Panc1 (cell line): ENCODE measurements at regions not wholly inside any gene's neighbourhood (a gene's known extent, or its start where the extent isn't known, plus 50 kb on each side); places are given as distances from the start of the nearest gene placed in this dataset.

Experiments
- ATAC-seq: fragments of 200-7000 bp; cut with Tn5 transposase; 2 replicates; pipeline ENCODE4 v1.9.1; 2020; ENCODE audit warnings: mild to moderate bottlenecking, moderate library complexity
- BruUV-seq: library from RNA; stranded (reverse); fragments of 400-500 nt; replicated peaks from 2 replicates; lab custom pipeline; 2021; lab: Mats Ljungman, UMichigan
- CTCF ChIA-PET: fragments of 300-600 bp; sonication (Branson Sonifier 250); formaldehyde crosslinking; loops from one replicate; lab custom pipeline; 2022; ENCODE audit warnings: antibody characterized with exemption; lab: Charles Lee
- POLR2A ChIA-PET: fragments of 300-600 bp; sonication (Branson Sonifier 250); formaldehyde crosslinking; loops from one replicate; lab custom pipeline; 2022; ENCODE audit warnings: antibody characterized with exemption; lab: Charles Lee
- DNase-seq: peaks from one replicate; pipeline ENCODE4 v3.0.0-alpha.2; 2010; ENCODE audit warnings: low read depth, low spot score
- H3K27ac ChIP-seq: 2 replicates; pipeline ENCODE4 v1.5.1; 2011; ENCODE audit warnings: mild to moderate bottlenecking, low read length, inconsistent platforms
- H3K27me3 ChIP-seq: fragments of 200-500 bp; sonication (Bioruptor generic); 2 replicates; pipeline ENCODE4 v1.6.0; 2014; ENCODE audit warnings: low read length, inconsistent platforms; ENCODE audit not compliant: control insufficient read depth, insufficient read depth
- H3K36me3 ChIP-seq: fragments of 200-500 bp; sonication (Bioruptor generic); 2 replicates; pipeline ENCODE4 v1.5.1; 2014; ENCODE audit warnings: inconsistent platforms, mild to moderate bottlenecking, low read length, moderate library complexity; ENCODE audit not compliant: control insufficient read depth, insufficient read depth
- H3K4me1 ChIP-seq: 2 replicates; pipeline ENCODE4 v1.5.1; 2011; ENCODE audit warnings: inconsistent platforms, mild to moderate bottlenecking, low read length, moderate library complexity; ENCODE audit not compliant: control insufficient read depth, insufficient read depth
- H3K4me3 ChIP-seq, 2 experiments: 2 replicates each; pipeline ENCODE4 v1.5.1; 2011 to 2012; ENCODE audit warnings: low read depth in 2 of 2, low read length in 2 of 2, mild to moderate bottlenecking in 2 of 2, inconsistent platforms in 1 of 2, moderate library complexity in 1 of 2
- H3K9me3 ChIP-seq: fragments of 200-500 bp; sonication (Bioruptor generic); 2 replicates; pipeline ENCODE4 v1.5.1; 2014; ENCODE audit warnings: low read depth, mild to moderate bottlenecking, inconsistent platforms, low read length, moderate library complexity; ENCODE audit not compliant: control insufficient read depth, insufficient read depth
- POLR2AphosphoS5 ChIP-seq: IDR thresholded peaks from 2 replicates; pipeline ENCODE4 v1.6.1; 2012; ENCODE audit warnings: mild to moderate bottlenecking, low read depth, low read length, moderate library complexity
- SIN3A ChIP-seq: IDR thresholded peaks from 2 replicates; pipeline ENCODE4 v1.6.1; 2012; ENCODE audit warnings: low read depth, mild to moderate bottlenecking, low read length, moderate library complexity, borderline replicate concordance; ENCODE audit not compliant: insufficient read depth
- TCF7L2 ChIP-seq: IDR thresholded peaks from 2 replicates; pipeline ENCODE4 v1.6.1; 2011; ENCODE audit warnings: mild to moderate bottlenecking, low read depth, low read length, inconsistent platforms
- in situ Hi-C: cut with HindIII; loops from 2 replicates; pipeline ENCODE4 v1.10.0; 2016; ENCODE audit warnings: low sequenced_read_pairs, low pct_unique_long_range_greater_than_20kb
- intact Hi-C: fragments of 100-400 bp; cut with micrococcal nuclease; formaldehyde crosslinking; loops from one replicate; pipeline ENCODE4 v1.10.0; 2022; ENCODE audit not compliant: unreplicated experiment
- TF ChIP-seq, protein P1 (sequence below): fragments of 450-650 bp; IDR thresholded peaks from 2 replicates; pipeline ENCODE4 v1.5.1; 2017; ENCODE audit warnings: mild to moderate bottlenecking
- TF ChIP-seq, protein P2 (sequence below), 2 experiments: IDR thresholded peaks; 2 replicates each; pipeline ENCODE4 v1.6.1; 2011 to 2012; ENCODE audit warnings: low read depth in 2 of 2, control low read depth in 1 of 2, low read length in 1 of 2, mild to moderate bottlenecking in 1 of 2, moderate library complexity in 1 of 2; ENCODE audit not compliant: insufficient read depth in 1 of 2

DNA sequence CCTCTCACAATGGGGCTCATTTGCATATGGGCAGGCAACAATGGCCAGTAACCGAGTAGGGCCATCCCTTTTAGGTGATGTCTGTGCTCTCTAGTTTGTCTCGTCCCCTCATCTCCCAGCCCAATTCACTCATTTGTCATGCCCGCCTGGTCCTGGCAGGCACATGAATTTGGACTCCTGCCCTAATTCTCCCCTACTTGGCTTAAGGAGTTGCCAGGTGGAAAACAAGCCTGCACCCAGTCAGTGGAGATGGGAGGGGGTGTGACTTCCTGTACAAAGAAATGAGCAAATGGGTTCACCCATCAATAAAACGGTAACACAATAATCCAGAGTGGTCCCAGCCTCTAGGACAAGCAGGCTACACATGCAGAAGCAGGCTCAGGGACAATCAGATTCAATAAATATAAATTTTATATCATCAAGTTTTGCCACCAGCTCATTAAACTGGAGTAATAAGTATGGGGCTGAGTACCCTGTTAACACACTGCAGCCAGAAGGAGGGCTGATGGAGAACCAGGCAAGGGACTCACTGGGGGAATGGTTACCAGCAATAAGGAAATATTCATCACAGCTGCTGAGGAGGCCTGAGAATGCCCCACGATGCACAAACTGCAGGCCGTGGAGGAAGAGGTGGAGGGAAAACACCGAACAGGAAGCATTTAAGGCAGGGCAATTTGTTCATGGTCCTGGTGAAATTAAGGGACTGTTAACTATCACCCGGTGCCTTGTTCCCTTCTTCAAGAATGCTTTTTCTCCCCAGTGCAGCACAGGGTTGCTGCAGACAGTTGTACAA, 84.4 kb upstream of the GPRC5B start:
- no peaks in the 10 kb centered on the region for H3K36me3 ChIP-seq
- peaks cover 10% of the 10 kb centered on the region; the same call in 1 of the 2 replicates for H3K27me3 ChIP-seq
- intact Hi-C loops = no loop called here
- BruUV-seq = no TSS peak
- H3K27ac ChIP-seq = no peak overlapping the region
- TF ChIP-seq, protein P1, sequence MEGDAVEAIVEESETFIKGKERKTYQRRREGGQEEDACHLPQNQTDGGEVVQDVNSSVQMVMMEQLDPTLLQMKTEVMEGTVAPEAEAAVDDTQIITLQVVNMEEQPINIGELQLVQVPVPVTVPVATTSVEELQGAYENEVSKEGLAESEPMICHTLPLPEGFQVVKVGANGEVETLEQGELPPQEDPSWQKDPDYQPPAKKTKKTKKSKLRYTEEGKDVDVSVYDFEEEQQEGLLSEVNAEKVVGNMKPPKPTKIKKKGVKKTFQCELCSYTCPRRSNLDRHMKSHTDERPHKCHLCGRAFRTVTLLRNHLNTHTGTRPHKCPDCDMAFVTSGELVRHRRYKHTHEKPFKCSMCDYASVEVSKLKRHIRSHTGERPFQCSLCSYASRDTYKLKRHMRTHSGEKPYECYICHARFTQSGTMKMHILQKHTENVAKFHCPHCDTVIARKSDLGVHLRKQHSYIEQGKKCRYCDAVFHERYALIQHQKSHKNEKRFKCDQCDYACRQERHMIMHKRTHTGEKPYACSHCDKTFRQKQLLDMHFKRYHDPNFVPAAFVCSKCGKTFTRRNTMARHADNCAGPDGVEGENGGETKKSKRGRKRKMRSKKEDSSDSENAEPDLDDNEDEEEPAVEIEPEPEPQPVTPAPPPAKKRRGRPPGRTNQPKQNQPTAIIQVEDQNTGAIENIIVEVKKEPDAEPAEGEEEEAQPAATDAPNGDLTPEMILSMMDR = no peak
- TF ChIP-seq SIN3A (no peak), TCF7L2 (no peak), POLR2AphosphoS5 (no peak)
- TF ChIP-seq, protein P2, sequence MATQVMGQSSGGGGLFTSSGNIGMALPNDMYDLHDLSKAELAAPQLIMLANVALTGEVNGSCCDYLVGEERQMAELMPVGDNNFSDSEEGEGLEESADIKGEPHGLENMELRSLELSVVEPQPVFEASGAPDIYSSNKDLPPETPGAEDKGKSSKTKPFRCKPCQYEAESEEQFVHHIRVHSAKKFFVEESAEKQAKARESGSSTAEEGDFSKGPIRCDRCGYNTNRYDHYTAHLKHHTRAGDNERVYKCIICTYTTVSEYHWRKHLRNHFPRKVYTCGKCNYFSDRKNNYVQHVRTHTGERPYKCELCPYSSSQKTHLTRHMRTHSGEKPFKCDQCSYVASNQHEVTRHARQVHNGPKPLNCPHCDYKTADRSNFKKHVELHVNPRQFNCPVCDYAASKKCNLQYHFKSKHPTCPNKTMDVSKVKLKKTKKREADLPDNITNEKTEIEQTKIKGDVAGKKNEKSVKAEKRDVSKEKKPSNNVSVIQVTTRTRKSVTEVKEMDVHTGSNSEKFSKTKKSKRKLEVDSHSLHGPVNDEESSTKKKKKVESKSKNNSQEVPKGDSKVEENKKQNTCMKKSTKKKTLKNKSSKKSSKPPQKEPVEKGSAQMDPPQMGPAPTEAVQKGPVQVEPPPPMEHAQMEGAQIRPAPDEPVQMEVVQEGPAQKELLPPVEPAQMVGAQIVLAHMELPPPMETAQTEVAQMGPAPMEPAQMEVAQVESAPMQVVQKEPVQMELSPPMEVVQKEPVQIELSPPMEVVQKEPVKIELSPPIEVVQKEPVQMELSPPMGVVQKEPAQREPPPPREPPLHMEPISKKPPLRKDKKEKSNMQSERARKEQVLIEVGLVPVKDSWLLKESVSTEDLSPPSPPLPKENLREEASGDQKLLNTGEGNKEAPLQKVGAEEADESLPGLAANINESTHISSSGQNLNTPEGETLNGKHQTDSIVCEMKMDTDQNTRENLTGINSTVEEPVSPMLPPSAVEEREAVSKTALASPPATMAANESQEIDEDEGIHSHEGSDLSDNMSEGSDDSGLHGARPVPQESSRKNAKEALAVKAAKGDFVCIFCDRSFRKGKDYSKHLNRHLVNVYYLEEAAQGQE (IDR thresholded peaks at IDR 0.05; ENCODE audit: insufficient read depth in 1 of 2, low read depth in 2 of 2, low read length in 1 of 2) = no peak
- in situ Hi-C loops = no loop called here
- ChIA-PET CTCF (no interaction called here), POLR2A (no interaction called here)
- no peak overlapping the region for H3K4me3 ChIP-seq
- H3K4me1 ChIP-seq = no peaks in the 10 kb centered on the region
- no peak for ATAC-seq
- no peaks in the 10 kb centered on the region for H3K9me3 ChIP-seq
- DNase-seq = no peak

DNA sequence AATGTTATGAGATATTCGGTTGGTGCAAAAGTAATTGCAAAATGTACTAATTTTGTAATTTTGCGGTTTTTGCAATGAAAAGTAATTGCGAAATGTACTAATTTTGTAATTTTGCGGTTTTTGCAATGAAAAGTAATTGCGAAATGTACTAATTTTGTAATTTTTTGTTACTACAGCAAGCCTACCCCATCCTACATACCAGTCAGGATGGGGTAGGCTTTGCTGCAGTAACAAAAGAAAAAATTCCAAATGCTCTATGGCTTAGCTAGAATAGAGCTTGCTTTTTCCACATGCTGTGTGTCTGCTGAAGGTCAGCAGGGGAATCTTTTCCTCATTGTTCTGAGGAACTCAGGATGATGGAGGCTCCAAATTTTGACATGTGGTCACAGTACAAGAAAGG, 83.3 kb upstream of the GPRC5B start:
- ATAC-seq (no peak), DNase-seq (no peak)
- H3K27me3 ChIP-seq = peaks cover 10% of the 10 kb centered on the region
- H3K4me1 ChIP-seq = no peaks in the 10 kb centered on the region
- no peaks in the 10 kb centered on the region for H3K9me3 ChIP-seq
- TF ChIP-seq, protein P2 (IDR thresholded peaks at IDR 0.05; ENCODE audit: insufficient read depth in 1 of 2, low read depth in 2 of 2, low read length in 1 of 2) = no peak
- no peak for TF ChIP-seq POLR2AphosphoS5
- no peak for TF ChIP-seq TCF7L2
- TF ChIP-seq, protein P1 = no peak
- no peak for TF ChIP-seq SIN3A
- H3K4me3 ChIP-seq = no peak overlapping the region
- ChIA-PET POLR2A (no interaction called here), CTCF (no interaction called here)
- no peak overlapping the region for H3K27ac ChIP-seq
- no peaks in the 10 kb centered on the region for H3K36me3 ChIP-seq
- in situ Hi-C loops (no loop called here), intact Hi-C loops (no loop called here)
- BruUV-seq = no TSS peak
